Iris pigment epithelial cell (primary cell): ENCODE measurements at regions not wholly inside any gene's neighbourhood (a gene's known extent, or its start where the extent isn't known, plus 50 kb on each side); places are given as distances from the start of the nearest gene placed in this dataset.

ENCODE experiments used
- DNase-seq: peaks from one replicate; pipeline ENCODE4 v3.0.0-alpha.2; 2011; ENCODE audit warnings: low read depth

- no peak for DNase-seq
Measured at GRCh38 chr9:103615994-103616393, 478.1 kb upstream of the SMC2 start.

- no peak for DNase-seq
Measured at GRCh38 chr9:103617046-103617445, 477.1 kb upstream of the SMC2 start.

- no peak for DNase-seq
Measured at GRCh38 chr9:103625161-103625804, 468.8 kb upstream of the SMC2 start.

GRCh38 chr9:103627731-103628130, 466.4 kb upstream of the SMC2 start:
- no peak for DNase-seq

- peak; percentile 33 for DNase-seq
Measured at GRCh38 chr9:103649086-103649485, 445.0 kb upstream of the SMC2 start.

- DNase-seq = no peak
Measured at GRCh38 chr9:103658156-103658555, 436.0 kb upstream of the SMC2 start.

- no peak for DNase-seq
Measured at GRCh38 chr9:103660830-103661229, 433.3 kb upstream of the SMC2 start.

GRCh38 chr9:103661663-103662062, 432.4 kb upstream of the SMC2 start:
- peak; percentile 21 for DNase-seq

GRCh38 chr9:103669296-103669695, 424.8 kb upstream of the SMC2 start:
- no peak for DNase-seq

- DNase-seq = no peak
Measured at GRCh38 chr9:103674271-103674670, 419.8 kb upstream of the SMC2 start.

- no peak for DNase-seq
Measured at GRCh38 chr9:103680581-103680980, 413.5 kb upstream of the SMC2 start.

GRCh38 chr9:103681435-103681834, 412.7 kb upstream of the SMC2 start:
- DNase-seq = no peak

GRCh38 chr9:103700195-103700962, 393.7 kb upstream of the SMC2 start:
- peak; percentile 51 for DNase-seq

GRCh38 chr9:103702572-103702971, 391.5 kb upstream of the SMC2 start:
- no peak for DNase-seq

- peak; percentile 10 for DNase-seq
Measured at GRCh38 chr9:103707181-103707580, 386.9 kb upstream of the SMC2 start.

GRCh38 chr9:103709366-103709765, 384.7 kb upstream of the SMC2 start:
- DNase-seq = no peak

GRCh38 chr9:103713631-103714030, 380.5 kb upstream of the SMC2 start:
- peak; percentile 80 for DNase-seq

- DNase-seq = no peak
Measured at GRCh38 chr9:103714992-103715391, 379.1 kb upstream of the SMC2 start.

- DNase-seq = no peak
Measured at GRCh38 chr9:103721056-103721455, 373.1 kb upstream of the SMC2 start.

GRCh38 chr9:103730866-103731265, 363.2 kb upstream of the SMC2 start:
- no peak for DNase-seq

GRCh38 chr9:103731541-103731940, 362.6 kb upstream of the SMC2 start:
- DNase-seq = peak; percentile 69

GRCh38 chr9:103734471-103734870, 359.6 kb upstream of the SMC2 start:
- peak; percentile 72 for DNase-seq

- DNase-seq = no peak
Measured at GRCh38 chr9:103755441-103755840, 338.7 kb upstream of the SMC2 start.

- DNase-seq = peak; percentile 35
Measured at GRCh38 chr9:103755986-103756385, 338.1 kb upstream of the SMC2 start.
